GM12892 (cell line): ENCODE measurements at regions not wholly inside any gene's neighbourhood (a gene's known extent, or its start where the extent isn't known, plus 50 kb on each side); places are given as distances from the start of the nearest gene placed in this dataset.
A peak's percentile ranks its signal among the peaks of the same experiment; 100 is the strongest.

Experiments
- DNase-seq: peaks from one replicate; pipeline ENCODE4 v3.0.0; 2011; ENCODE audit not compliant: insufficient read length
- FAIRE-seq: peaks from 2 replicates; lab custom pipeline; 2011; peaks lifted over from hg19 to GRCh38; lab: Jason Lieb, UNC
- POLR2A ChIP-seq: IDR thresholded peaks from 2 replicates; pipeline ENCODE4 v1.6.1; 2011; ENCODE audit warnings: low read depth, low read length, control low read depth
- POLR2AphosphoS5 ChIP-seq: IDR thresholded peaks from 2 replicates; pipeline ENCODE4 v1.6.1; 2011; ENCODE audit warnings: low read depth, low read length, control low read depth
- TAF1 ChIP-seq: IDR thresholded peaks from 2 replicates; pipeline ENCODE4 v1.6.1; 2011; ENCODE audit warnings: low read depth, mild to moderate bottlenecking, control low read depth, low read length, borderline replicate concordance

GRCh38 chr11:10398525-10398924, 56.5 kb upstream of the AMPD3 start:
- no peak for DNase-seq
- FAIRE-seq = peak; percentile 66
- TF ChIP-seq TAF1 = no peak
- TF ChIP-seq POLR2A = no peak
- no peak for TF ChIP-seq POLR2AphosphoS5

DNA sequence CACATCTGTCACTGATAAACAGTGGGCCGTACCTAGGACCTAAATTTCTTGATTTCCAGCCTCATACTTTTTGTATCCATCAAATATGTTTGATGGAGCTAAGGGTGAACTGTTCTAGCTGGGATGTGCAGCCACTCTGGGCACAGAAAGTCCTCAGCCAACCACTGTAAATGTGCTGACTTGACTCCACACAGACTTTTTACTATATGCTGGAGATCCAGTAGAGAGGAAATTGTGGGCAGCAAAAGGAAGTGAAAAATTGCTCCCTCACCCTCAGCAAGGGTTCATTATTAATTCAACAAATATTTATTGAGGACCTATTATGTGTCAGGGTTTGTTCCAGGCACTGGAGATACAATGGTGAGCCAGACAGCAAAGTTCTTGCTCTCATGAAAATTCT, 54.2 kb upstream of the AMPD3 start:
- DNase-seq (no peak), FAIRE-seq (peak; percentile 36)
- TF ChIP-seq TAF1 = no peak
- TF ChIP-seq POLR2AphosphoS5 = no peak
- no peak for TF ChIP-seq POLR2A

- TF ChIP-seq POLR2A = no peak
- TF ChIP-seq POLR2AphosphoS5 = no peak
- TF ChIP-seq TAF1 = no peak
- DNase-seq = no peak
- no peak for FAIRE-seq
These were observed 53.8 kb upstream of the AMPD3 start for GRCh38 chr11:10401256-10401655.

GRCh38 chr11:10401696-10402392, 53.2 kb upstream of the AMPD3 start:
- FAIRE-seq (no peak), DNase-seq (no peak)
- TF ChIP-seq POLR2A (no peak), TAF1 (no peak), POLR2AphosphoS5 (no peak)
